Natural killer cell (primary cell): ENCODE measurements at regions not wholly inside any gene's neighbourhood (a gene's known extent, or its start where the extent isn't known, plus 50 kb on each side); places are given as distances from the start of the nearest gene placed in this dataset.

Source experiments
- ATAC-seq, 3 donors: fragments of 150-1000 bp in 2 of 3; fragments of 200-7000 bp in 1 of 3; cut with Tn5 transposase; 1 replicate in 1 of 3; 2 replicates in 2 of 3; pipeline ENCODE4 v1.10.0; 2021; ENCODE audit warnings: mild to moderate bottlenecking in 2 of 3, moderate library complexity in 2 of 3
- DNase-seq, 2 donors: peaks; one replicate each; pipeline versions ENCODE4 v3.0.0 to v3.0.0-alpha.2; 2013 to 2021; ENCODE audit warnings: mixed read lengths in 1 of 2
- H3K27ac ChIP-seq: one replicate; pipeline ENCODE4 v1.5.1; 2013; ENCODE audit warnings: mild to moderate bottlenecking, low read length
- H3K27me3 ChIP-seq: one replicate; pipeline ENCODE4 v1.6.1; 2013; ENCODE audit warnings: low read length; ENCODE audit not compliant: control insufficient read depth, insufficient read depth
- H3K36me3 ChIP-seq: one replicate; pipeline ENCODE4 v1.6.1; 2013; ENCODE audit warnings: low read length; ENCODE audit not compliant: control insufficient read depth, insufficient read depth
- H3K4me1 ChIP-seq: one replicate; pipeline ENCODE4 v1.6.1; 2013; ENCODE audit warnings: low read length; ENCODE audit not compliant: control insufficient read depth, insufficient read depth
- H3K4me3 ChIP-seq: one replicate; pipeline ENCODE4 v1.5.1; 2013; ENCODE audit warnings: low read length
- H3K9me3 ChIP-seq: one replicate; pipeline ENCODE4 v1.6.1; 2013; ENCODE audit warnings: low read length; ENCODE audit not compliant: control insufficient read depth, insufficient read depth
- H3K27ac Mint-ChIP-seq, 2 donors: one replicate each; pipeline ENCODE4 v1.8.0; 2022; ENCODE audit warnings: mild to moderate bottlenecking in 2 of 2, mixed read lengths in 2 of 2, moderate library complexity in 1 of 2
- H3K27me3 Mint-ChIP-seq, 2 donors: one replicate each; pipeline ENCODE4 v1.8.0; 2022; ENCODE audit warnings: low read depth in 2 of 2, mixed read lengths in 2 of 2
- H3K36me3 Mint-ChIP-seq: one replicate; pipeline ENCODE4 v1.8.0; 2022; ENCODE audit warnings: mixed read lengths
- H3K4me1 Mint-ChIP-seq, 2 donors: one replicate each; pipeline ENCODE4 v1.8.0; 2022; ENCODE audit warnings: mixed read lengths in 2 of 2
- H3K4me3 Mint-ChIP-seq: one replicate; pipeline ENCODE4 v1.8.0; 2022; ENCODE audit warnings: mild to moderate bottlenecking, moderate library complexity, mixed read lengths
- H3K9me3 Mint-ChIP-seq, 2 donors: one replicate each; pipeline ENCODE4 v1.8.0; 2022; ENCODE audit warnings: mixed read lengths in 2 of 2
- WGBS: methylation state at CpG from one replicate; pipeline ENCODE4 v1.1.7; 2013; ENCODE audit warnings: missing lambda C conversion rate; ENCODE audit not compliant: insufficient coverage; 5-methylcytosine and 5-hydroxymethylcytosine counted together
- intact Hi-C: fragments of 100-400 bp; cut with micrococcal nuclease; formaldehyde crosslinking; loops from one replicate; pipeline ENCODE4 v1.14.2; 2022
- TF ChIP-seq, protein P1 (sequence below): fragments of 200-600 bp; IDR thresholded peaks from one replicate; pipeline ENCODE4 v1.8.0; 2022; ENCODE audit warnings: antibody characterized with exemption

DNA sequence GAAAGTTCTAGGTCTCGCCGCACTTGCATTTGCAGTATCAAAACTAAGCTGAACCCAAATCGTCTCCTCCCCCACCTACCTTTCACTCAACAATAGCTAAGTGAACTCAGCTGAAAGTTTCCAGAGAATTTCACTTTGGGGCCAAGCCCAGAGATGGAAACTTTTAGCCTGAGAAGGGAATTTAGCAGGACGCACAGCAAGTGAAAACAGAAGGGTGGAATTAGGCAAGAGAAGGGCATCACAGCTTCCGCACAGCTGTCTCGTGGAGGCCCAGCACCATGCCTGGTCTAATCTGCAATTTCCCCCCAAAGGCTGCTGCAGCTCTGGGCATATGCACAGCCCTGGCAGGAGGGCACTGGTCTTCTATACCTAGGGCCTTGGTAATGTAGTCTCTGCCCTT, 262.0 kb downstream of the TNS1 start:
- Mint-ChIP-seq H3K4me1 (no peaks in the 10 kb centered on the region), H3K9me3 (no peaks in the 10 kb centered on the region), H3K27me3 (no peaks in the 10 kb centered on the region), H3K4me3 (no peak overlapping the region), H3K36me3 (no peaks in the 10 kb centered on the region), H3K27ac (no peak overlapping the region)
- H3K9me3 ChIP-seq = no peaks in the 10 kb centered on the region
- intact Hi-C loops = no loop called here
- TF ChIP-seq, protein P1, sequence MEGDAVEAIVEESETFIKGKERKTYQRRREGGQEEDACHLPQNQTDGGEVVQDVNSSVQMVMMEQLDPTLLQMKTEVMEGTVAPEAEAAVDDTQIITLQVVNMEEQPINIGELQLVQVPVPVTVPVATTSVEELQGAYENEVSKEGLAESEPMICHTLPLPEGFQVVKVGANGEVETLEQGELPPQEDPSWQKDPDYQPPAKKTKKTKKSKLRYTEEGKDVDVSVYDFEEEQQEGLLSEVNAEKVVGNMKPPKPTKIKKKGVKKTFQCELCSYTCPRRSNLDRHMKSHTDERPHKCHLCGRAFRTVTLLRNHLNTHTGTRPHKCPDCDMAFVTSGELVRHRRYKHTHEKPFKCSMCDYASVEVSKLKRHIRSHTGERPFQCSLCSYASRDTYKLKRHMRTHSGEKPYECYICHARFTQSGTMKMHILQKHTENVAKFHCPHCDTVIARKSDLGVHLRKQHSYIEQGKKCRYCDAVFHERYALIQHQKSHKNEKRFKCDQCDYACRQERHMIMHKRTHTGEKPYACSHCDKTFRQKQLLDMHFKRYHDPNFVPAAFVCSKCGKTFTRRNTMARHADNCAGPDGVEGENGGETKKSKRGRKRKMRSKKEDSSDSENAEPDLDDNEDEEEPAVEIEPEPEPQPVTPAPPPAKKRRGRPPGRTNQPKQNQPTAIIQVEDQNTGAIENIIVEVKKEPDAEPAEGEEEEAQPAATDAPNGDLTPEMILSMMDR = no peak
- H3K36me3 ChIP-seq = no peaks in the 10 kb centered on the region
- no peak for ATAC-seq
- no peak overlapping the region for H3K4me3 ChIP-seq
- no peaks in the 10 kb centered on the region for H3K4me1 ChIP-seq
- no peaks in the 10 kb centered on the region for H3K27me3 ChIP-seq
- no peak for DNase-seq
- H3K27ac ChIP-seq = no peak overlapping the region
- WGBS = 91% methylated on average over 6 of the region's 6 CpGs

DNA sequence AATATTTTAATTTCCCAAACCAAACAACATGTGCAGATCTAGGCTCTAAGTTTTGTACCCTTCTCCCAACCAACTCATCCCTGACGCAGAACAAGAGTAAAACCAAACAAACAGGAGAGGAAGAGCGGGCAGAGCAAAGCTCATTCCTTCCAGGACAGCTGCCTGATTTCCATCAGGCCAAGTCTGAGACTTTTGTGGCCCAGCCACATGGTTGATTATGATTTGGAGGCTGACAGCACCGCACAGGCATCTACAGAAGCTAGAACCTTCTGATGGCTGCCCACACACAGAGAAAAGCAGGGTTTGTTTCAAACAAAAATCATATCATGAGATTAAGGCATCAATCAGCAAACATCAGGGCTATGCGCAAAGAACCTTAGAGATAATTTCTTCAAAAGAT, 262.6 kb downstream of the TNS1 start:
- no peaks in the 10 kb centered on the region for H3K9me3 Mint-ChIP-seq
- Histone ChIP-seq H3K9me3 (no peaks in the 10 kb centered on the region), H3K27me3 (no peaks in the 10 kb centered on the region), H3K36me3 (no peaks in the 10 kb centered on the region), H3K27ac (no peak overlapping the region), H3K4me3 (no peak overlapping the region), H3K4me1 (no peaks in the 10 kb centered on the region)
- DNase-seq = no peak
- H3K27ac Mint-ChIP-seq = no peak overlapping the region
- H3K36me3 Mint-ChIP-seq = no peaks in the 10 kb centered on the region
- TF ChIP-seq, protein P1 = no peak
- 90% methylated on average over 4 of the region's 4 CpGs for WGBS
- H3K4me3 Mint-ChIP-seq = no peak overlapping the region
- intact Hi-C loops = no loop called here
- no peaks in the 10 kb centered on the region for H3K27me3 Mint-ChIP-seq
- H3K4me1 Mint-ChIP-seq = peaks cover 4 to 5% of the 10 kb centered on the region in 2 donors
- ATAC-seq = no peak

DNA sequence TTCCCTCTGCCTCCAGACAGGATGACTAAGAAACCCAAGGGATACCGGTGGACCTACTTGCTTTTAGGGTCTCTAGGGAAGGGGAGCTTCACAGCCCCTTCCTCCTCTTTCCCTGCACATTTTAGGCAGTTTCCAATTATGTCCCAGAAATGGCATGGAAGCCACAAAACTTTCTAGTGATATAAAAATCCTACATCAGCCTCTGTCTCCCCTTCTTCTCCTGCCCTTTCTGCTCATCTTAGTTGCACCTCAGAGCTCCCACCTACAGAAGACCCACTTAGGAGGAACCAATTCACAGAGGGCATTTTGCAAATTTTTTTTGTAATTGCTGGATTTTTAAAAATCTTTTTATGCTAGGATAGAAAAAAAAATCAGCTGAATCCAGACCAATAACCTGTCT, 263.1 kb downstream of the TNS1 start:
- H3K27ac Mint-ChIP-seq = no peak overlapping the region
- DNase-seq (no peak), ATAC-seq (no peak)
- no peaks in the 10 kb centered on the region for H3K27me3 Mint-ChIP-seq
- Histone ChIP-seq H3K36me3 (no peaks in the 10 kb centered on the region), H3K27ac (no peak overlapping the region), H3K4me3 (no peak overlapping the region), H3K9me3 (no peaks in the 10 kb centered on the region), H3K27me3 (no peaks in the 10 kb centered on the region), H3K4me1 (no peaks in the 10 kb centered on the region)
- TF ChIP-seq, protein P1 = no peak
- 71% methylated on average over 1 of the region's 1 CpG for WGBS
- no peaks in the 10 kb centered on the region for H3K36me3 Mint-ChIP-seq
- no peaks in the 10 kb centered on the region for H3K9me3 Mint-ChIP-seq
- no peak overlapping the region for H3K4me3 Mint-ChIP-seq
- intact Hi-C loops = no loop called here
- H3K4me1 Mint-ChIP-seq = peaks cover 6 to 7% of the 10 kb centered on the region in 2 donors

DNA sequence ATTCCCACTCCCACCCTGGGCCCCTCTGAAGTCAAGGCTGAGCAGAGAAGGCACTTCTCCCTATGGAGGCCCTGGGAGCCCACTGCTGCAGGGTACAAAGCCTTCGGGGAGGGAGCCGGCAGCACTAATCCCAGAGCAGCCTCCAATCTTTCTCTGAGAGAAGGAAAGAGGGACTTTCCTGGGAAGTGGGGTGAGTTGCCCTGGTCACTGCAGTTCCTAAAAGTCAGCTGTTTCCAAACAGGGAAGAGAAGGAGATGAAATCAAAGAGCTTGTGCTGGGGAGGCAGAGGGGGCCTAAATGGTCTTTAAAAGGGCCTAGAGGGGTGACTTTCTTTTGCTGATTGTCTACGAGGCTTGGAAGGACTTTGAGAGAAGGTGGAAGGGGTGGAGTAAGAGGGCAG, 264.7 kb downstream of the TNS1 start:
- DNase-seq (no peak), ATAC-seq (no peak)
- H3K4me3 ChIP-seq = no peak overlapping the region
- H3K27ac Mint-ChIP-seq = no peak overlapping the region
- intact Hi-C loops = no loop called here
- H3K27me3 ChIP-seq = no peaks in the 10 kb centered on the region
- WGBS = 88% methylated on average over 3 of the region's 3 CpGs
- no peak overlapping the region for H3K4me3 Mint-ChIP-seq
- H3K4me1 ChIP-seq = no peaks in the 10 kb centered on the region
- no peak overlapping the region for H3K27ac ChIP-seq
- H3K36me3 ChIP-seq = no peaks in the 10 kb centered on the region
- H3K4me1 Mint-ChIP-seq = peaks cover 6 to 7% of the 10 kb centered on the region in 2 donors
- no peaks in the 10 kb centered on the region for H3K27me3 Mint-ChIP-seq
- H3K9me3 Mint-ChIP-seq = no peaks in the 10 kb centered on the region
- H3K9me3 ChIP-seq = no peaks in the 10 kb centered on the region
- TF ChIP-seq, protein P1 = no peak
- H3K36me3 Mint-ChIP-seq = no peaks in the 10 kb centered on the region
